COR-L47 (cell line): ENCODE measurements at regions not wholly inside any gene's neighbourhood (a gene's known extent, or its start where the extent isn't known, plus 50 kb on each side); places are given as distances from the start of the nearest gene placed in this dataset.
"Not testable (repeated sequence)": the region's sequence is repeated elsewhere in the genome, so short reads cannot be mapped to it uniquely, and the experiment has no call there.

ENCODE experiments used
- DNase-seq: peaks from one replicate; lab custom pipeline; 2025; lab: John Stamatoyannopoulos, UW

- no peak for DNase-seq
Measured at GRCh38 chr3:59254976-59255375, 205.2 kb upstream of the CFAP20DC start.

GRCh38 chr3:59254433-59254832 is 204.6 kb upstream of the CFAP20DC start:
- DNase-seq: no peak

- no peak for DNase-seq
Measured at GRCh38 chr3:59253523-59253922, 203.7 kb upstream of the CFAP20DC start.

- DNase-seq: no peak
Measured at GRCh38 chr3:59251869-59252268, 202.0 kb upstream of the CFAP20DC start.

DNA sequence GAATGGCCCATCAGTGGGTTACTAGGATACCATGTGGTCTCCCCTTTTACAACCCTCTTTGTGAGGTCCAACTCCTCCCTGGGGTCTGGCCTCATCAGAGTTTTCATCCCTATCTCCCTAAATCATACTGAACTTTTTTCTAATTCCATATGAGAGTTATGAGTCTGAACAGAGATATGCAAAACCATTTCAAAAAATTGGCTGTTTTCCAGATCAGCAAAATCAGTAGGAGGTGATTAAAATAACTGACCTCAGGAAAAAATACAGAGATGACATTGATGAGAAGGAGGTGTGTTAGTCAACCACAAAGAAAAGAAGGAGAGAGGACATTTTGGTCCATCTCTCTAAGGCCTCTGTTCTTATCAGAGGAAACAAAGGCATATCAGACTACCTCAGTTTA is 200.8 kb upstream of the CFAP20DC start:
- DNase-seq: no peak

DNA sequence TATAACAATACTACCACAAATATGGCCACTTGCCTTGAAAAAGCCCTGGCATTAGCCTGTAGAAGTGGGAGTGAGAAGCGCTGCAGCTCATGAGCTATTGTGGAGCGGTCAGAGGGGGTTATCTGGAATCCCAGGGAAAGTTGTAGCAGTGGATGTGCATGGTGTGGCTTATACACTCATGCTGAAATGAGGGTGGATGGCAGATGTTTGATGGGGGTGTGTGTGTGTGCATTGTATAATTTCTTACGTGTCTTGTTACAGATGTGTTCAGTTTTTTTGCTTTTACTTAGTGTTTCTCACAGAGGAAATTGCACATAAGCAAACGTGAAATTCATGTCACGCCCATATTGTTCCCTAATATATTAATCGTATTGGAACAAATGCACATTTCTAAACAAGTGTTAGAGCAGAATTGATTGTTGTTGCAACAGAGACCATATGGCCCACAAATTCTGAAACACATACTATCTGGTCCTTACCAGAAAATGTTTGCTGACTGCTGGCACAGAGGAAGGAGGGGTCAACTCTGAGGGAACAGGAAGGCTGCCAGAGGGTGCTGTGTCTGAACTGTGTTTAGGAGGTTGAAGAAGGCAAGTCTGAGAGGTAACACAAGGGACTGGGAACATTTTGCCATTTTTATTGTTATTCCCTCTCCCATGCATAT is 200.0 kb upstream of the CFAP20DC start:
- DNase-seq: no peak

- no peak for DNase-seq
Measured at GRCh38 chr3:59249004-59249403, 199.2 kb upstream of the CFAP20DC start.

DNA sequence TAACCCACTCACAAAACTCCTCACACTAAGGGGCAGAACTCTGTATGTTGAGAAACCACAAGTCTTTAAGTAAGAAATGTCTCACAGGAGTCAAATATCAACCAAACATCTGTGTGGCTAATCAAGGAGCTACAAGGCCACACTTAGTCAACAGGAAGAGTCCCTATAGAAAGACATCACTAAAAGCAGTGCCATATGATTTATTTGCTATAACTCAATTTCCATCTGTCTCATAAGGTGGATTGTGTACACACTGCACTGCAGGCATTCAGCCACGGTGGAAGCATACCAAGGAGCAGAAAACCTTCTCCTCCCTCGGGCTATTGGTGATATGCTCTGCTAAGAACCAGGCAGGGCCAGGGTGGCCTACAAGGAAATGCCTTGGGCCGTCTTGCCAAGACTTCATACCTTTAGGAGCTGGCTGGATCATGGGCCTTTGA is 197.6 kb upstream of the CFAP20DC start:
- no peak for DNase-seq

- no peak for DNase-seq
Measured at GRCh38 chr3:59246719-59247401, 197.0 kb upstream of the CFAP20DC start.

- DNase-seq: no peak
Measured at GRCh38 chr3:59245859-59246501, 196.2 kb upstream of the CFAP20DC start.

DNA sequence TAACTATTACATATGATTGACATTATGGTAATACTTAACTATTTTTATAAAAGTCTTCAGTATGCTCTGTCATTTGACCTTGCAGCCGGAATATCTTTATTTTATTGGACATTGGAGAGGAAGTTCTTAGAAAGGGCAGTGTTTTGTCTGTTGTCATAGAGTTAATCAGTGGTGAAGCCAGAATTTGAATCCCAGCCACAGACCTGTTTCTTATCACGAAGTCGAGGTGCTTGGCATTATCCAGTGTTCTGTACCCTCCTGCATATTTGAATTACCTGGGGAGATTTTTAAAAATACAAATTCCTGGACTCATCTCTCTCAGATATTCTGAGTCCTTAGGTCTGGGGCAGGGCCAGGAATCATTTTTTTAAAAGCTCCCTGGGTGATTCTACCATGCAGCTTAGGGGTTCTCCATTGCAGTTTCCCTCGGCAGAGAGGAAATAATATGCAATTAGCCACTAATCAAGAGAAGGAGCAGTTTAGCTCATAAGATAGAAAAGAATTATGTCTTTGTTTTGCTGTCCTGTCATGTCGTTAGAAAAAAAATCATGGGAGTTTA is 195.6 kb upstream of the CFAP20DC start:
- DNase-seq: no peak

GRCh38 chr3:59244343-59244742 is 194.5 kb upstream of the CFAP20DC start:
- no peak for DNase-seq

- no peak for DNase-seq
Measured at GRCh38 chr3:59243476-59243875, 193.7 kb upstream of the CFAP20DC start.

DNA sequence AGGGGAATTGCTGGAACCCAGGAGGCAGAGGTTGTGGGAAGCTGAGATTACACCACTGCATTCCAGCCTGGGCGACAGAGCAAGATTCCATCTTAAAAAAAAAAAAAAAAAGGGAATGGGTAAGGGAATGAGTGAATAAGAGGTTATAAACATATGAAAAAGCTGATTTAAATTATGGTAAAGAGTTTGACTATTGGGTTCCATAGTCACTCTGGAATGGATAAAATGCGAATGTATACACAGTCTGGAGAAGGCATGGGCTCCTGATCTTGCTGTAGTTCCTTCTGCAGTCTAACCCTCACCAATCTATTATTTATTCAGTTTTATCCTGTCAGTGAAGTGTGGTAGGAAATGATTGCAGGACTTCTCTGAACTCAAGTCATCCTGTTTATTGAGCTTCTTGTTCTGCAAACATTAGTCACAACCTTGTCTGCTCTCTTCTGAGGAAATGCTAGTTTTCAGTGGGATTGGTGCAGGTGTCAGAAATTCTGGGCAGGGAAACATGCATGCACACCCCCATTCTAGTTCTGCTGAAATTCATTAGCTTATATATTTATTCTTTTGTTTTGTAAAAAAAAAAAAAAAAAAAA is 190.9 kb upstream of the CFAP20DC start:
- no peak for DNase-seq

GRCh38 chr3:59237121-59237520 is 187.3 kb upstream of the CFAP20DC start:
- DNase-seq: no peak

DNA sequence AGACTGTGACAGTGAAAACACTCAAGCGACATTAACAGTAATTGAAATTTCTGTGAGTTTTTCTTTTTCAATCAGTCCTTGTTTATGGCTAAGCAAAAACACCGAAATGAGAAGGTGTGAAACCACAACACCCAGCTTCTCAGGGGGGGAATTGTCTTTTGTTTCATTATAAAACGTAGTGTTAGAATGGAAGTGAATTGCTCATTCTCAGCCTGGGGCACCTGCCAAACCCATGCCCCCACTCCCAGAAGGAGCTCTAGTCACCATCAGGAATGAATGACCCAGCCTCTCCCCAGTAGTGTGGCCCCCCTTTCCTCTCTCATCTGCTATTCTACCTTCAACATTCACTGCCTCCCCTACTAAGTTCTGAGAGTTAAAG is 185.8 kb upstream of the CFAP20DC start:
- DNase-seq: no peak

DNA sequence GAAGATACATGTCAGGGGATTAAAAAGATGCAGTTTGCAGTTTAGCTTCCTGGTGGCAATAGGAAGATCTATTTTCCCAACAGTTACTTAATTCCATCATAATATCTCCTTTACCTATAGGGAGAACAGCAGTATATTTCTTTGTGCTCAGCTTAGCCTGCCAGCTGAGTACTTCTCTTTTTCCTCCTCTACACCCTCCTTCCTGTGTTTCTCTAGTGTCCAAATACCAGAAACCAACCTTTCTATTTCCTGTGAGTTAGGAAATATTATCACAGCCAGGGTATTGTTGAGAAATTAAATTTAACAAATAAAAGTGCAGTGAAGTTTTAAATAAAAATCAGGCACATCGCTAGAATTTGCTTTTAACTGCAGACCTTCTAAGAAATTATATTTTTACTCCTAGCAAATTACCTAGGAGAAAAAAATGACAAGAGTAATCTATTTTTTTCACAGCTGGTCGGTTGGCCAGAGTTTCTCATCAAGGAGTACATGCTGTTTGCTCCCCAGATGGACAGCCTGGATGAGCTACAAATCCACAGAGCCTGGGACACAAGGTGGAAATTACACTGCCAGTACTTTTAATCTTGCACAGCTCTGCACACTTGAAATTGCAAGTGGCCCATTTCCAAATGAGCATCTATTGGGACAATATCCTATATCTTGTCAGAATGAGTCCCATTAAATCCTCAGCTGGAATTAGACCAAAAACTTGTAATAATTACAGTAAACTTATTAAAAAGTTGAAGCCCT is 185.2 kb upstream of the CFAP20DC start:
- DNase-seq: no peak

DNA sequence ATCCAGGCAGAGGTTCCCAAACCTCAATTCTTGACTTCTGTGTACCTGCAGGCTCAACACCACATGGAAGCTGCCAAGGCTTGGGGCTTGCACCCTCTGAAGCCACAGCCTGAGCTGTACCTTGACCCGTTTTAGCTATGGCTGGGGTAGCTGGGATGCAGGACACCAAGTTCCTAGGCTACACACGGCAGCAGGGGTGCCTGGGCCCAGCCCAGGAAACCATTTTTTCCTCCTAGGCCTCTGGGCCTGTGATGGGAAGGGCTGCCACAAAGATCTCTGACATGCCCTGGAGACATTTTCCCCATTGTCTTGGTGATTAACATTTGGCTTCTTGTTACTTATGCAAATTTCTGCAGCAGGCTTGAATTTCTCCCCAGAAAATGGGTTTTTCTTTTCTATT is 180.6 kb upstream of the CFAP20DC start:
- DNase-seq: not testable (repeated sequence)

DNA sequence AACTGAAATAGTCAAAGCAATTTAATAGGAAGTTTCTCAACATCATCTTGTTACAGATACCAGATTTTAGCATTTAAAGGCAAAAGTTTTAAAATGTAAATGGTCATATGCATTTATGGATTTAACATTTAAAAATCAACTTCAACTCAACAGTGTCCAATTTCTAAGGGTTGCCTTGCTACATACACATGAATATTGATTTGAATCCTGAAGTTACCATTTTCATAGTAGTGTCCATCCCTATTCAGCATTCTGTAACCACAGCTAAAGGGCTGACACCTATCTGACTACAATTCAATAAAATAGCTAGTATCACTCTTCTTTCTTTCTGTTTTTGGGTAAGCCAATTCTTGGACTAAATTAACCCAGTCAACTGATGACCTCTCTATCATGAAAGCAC is 164.0 kb upstream of the CFAP20DC start:
- DNase-seq: no peak

DNA sequence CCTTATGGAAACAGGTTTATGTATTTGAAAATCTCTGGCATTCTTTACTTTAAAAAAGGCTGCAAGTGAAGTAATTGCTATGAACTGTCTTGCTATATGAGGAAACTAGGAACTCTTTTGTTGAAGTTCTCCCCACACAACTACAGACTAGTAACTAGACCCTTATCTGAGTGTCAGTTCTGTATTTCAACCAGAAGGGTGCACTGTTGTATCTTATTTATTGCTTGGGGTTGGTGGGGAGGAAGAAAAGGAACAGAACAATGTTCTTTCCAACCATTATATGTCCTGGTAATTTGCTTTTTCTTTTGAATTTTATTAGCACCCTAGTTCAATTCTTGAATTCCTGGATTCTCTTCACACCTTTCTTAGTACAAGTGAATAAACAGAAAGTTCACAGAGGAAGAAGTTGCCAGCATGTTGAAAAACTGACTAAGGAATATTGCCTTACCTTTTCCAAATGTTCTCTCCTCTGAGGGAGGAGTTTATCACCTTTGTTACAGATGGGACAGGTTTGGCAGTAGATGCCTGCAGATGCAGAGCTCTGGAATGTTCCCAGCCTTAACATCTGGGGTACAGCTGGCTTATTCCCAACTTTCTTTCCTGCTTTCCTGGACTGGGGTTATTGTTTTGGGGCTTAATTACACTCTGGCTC is 162.4 kb upstream of the CFAP20DC start:
- peak; percentile 4 for DNase-seq

GRCh38 chr3:59210260-59210659 is 160.4 kb upstream of the CFAP20DC start:
- DNase-seq: no peak
